Fibroblast of the aortic adventitia (primary cell): ENCODE measurements at regions not wholly inside any gene's neighbourhood (a gene's known extent, or its start where the extent isn't known, plus 50 kb on each side); places are given as distances from the start of the nearest gene placed in this dataset.

Experiments used
- DNase-seq: peaks from one replicate; pipeline ENCODE4 v3.0.0-alpha.2; 2010; ENCODE audit warnings: low read depth
- H3K4me3 ChIP-seq: 2 replicates; pipeline ENCODE4 v1.5.1; 2011; ENCODE audit warnings: low read depth, mild to moderate bottlenecking, control low read depth, low read length, moderate library complexity
- TF ChIP-seq, protein P1 (sequence below): IDR thresholded peaks from 2 replicates; pipeline ENCODE4 v1.5.1; 2011; ENCODE audit warnings: mild to moderate bottlenecking, low read length, control low read depth, inconsistent platforms; ENCODE audit not compliant: insufficient read depth

DNA sequence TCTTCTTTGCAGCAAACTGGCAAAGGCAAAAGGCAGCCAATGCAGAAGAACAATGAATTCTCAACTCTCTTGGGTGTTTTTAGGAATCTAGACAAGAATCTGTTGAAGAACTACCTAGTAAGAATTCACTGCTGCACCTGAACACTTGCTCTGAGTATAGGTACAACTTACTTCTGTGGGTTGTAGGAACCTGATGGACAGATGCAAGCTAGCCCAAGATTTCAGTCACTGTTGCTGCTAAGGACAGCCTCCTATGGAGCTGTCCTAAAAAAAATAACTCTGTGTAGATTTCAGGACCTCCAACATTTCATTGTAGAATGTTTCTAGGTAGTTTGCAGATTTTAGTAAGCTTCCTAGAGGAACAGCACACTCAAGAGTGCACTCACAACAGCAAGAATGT, 363.5 kb downstream of the CBLN2 start:
- no peak overlapping the region for H3K4me3 ChIP-seq
- TF ChIP-seq, protein P1, sequence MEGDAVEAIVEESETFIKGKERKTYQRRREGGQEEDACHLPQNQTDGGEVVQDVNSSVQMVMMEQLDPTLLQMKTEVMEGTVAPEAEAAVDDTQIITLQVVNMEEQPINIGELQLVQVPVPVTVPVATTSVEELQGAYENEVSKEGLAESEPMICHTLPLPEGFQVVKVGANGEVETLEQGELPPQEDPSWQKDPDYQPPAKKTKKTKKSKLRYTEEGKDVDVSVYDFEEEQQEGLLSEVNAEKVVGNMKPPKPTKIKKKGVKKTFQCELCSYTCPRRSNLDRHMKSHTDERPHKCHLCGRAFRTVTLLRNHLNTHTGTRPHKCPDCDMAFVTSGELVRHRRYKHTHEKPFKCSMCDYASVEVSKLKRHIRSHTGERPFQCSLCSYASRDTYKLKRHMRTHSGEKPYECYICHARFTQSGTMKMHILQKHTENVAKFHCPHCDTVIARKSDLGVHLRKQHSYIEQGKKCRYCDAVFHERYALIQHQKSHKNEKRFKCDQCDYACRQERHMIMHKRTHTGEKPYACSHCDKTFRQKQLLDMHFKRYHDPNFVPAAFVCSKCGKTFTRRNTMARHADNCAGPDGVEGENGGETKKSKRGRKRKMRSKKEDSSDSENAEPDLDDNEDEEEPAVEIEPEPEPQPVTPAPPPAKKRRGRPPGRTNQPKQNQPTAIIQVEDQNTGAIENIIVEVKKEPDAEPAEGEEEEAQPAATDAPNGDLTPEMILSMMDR = no peak

GRCh38 chr18:72174972-72175649, 369.0 kb downstream of the CBLN2 start:
- TF ChIP-seq, protein P1 = no peak
- no peak for DNase-seq

More for the DNA sequence above, 363.5 kb downstream of the CBLN2 start:
- DNase-seq = no peak

DNA sequence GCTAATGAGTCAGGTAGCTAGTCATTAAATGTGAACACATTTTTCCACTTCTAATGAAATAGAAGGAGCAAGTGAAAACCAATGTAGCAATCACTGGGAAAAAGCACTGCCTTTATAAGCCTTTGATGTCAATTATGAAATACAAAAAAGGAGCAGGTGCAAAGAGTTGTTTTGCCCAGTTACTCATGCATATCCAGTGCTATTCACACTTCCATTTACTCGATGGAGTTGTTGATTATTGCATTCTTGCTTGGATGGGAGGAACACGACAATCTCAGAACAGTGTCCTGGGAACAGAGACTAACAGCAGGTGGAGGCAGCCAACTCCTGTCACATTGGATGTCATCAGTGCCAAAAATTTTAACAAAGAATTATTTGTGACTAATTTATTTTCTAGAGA, 372.5 kb downstream of the CBLN2 start:
- no peak for DNase-seq

More at GRCh38 chr18:72174972-72175649, 369.0 kb downstream of the CBLN2 start:
- no peak overlapping the region for H3K4me3 ChIP-seq

GRCh38 chr18:72161691-72162090, 382.5 kb downstream of the CBLN2 start:
- DNase-seq = no peak
- TF ChIP-seq, protein P1 = no peak
- H3K4me3 ChIP-seq = no peak overlapping the region

More for the DNA sequence above, 372.5 kb downstream of the CBLN2 start:
- no peak overlapping the region for H3K4me3 ChIP-seq
- TF ChIP-seq, protein P1 = no peak

DNA sequence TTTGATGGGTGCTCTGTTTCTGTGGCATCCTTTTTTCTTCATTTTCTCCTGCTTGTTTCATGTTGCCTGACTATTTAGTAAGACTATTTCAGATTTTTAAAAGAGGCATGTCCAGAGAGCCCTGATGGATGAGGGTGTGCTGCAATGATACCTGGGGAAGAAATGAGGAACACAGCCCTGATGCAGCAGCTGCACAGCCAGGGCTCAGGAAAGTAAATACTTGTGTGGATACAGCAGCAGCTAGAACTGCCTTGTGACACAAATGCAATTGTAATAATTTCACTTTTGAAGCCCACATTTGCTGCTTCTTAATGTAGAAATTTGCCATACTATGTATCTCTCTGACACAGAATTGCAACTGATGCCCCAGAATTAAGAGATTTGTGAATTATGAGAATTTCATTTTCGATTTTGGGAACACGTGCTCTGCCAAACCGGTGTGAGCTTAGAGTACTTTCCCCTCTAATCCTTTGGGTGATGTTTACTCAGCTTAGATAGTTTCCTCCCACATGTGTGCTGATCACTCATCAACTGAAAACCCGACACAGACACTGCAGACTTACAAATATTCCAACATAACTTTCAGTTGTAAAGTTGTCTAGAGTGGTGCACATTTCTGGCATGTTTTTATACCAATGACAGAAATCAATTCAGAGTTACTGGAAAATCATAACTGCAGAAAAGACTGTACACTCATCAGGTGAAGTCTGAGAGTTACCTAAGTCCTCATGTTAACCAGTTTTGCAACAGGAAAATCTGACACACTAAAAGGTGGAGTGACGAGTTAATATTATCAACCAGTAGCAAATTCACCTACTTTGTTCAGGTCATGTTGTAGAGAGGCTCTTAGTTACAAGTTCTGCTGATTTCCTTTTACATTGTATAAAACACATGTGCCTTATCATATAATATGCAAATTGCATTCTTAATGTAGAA, 383.4 kb downstream of the CBLN2 start:
- TF ChIP-seq, protein P1 = no peak
- no peak for DNase-seq
- H3K4me3 ChIP-seq = no peak overlapping the region

GRCh38 chr18:72155327-72155726, 388.8 kb downstream of the CBLN2 start:
- TF ChIP-seq, protein P1 = no peak
- DNase-seq = no peak
- no peak overlapping the region for H3K4me3 ChIP-seq
